Stimulated activated CD8-positive, alpha-beta memory T cell treated with anti-CD3 and anti-CD28 coated beads, Interleukin-4, amount 100 ng/mL, for 4 hours (primary cell): ENCODE measurements at regions not wholly inside any gene's neighbourhood (a gene's known extent, or its start where the extent isn't known, plus 50 kb on each side); places are given as distances from the start of the nearest gene placed in this dataset.
"Not testable (repeated sequence)": the region's sequence is repeated elsewhere in the genome, so short reads cannot be mapped to it uniquely, and the experiment has no call there.

Experiments
- DNase-seq, 2 donors: peaks; one replicate each; pipeline ENCODE4 v3.0.0-alpha.2; 2020; ENCODE audit warnings: low read depth in 2 of 2, low spot score in 1 of 2

GRCh38 chr13:70809588-70809987 lies 701.3 kb upstream of the KLHL1 start:
- no peak for DNase-seq

- DNase-seq = no peak
Observed at GRCh38 chr13:70798385-70798784, 690.1 kb upstream of the KLHL1 start.

GRCh38 chr13:70795484-70795883 lies 687.2 kb upstream of the KLHL1 start:
- DNase-seq = no peak

- DNase-seq = no peak
Observed at GRCh38 chr13:70792121-70792520, 683.9 kb upstream of the KLHL1 start.

- no peak for DNase-seq
Observed at GRCh38 chr13:70789751-70790150, 681.5 kb upstream of the KLHL1 start.

- no peak for DNase-seq
Observed at GRCh38 chr13:70788074-70788473, 679.8 kb upstream of the KLHL1 start.

GRCh38 chr13:70784207-70784989 lies 676.1 kb upstream of the KLHL1 start:
- no peak for DNase-seq

GRCh38 chr13:70769817-70770216 lies 661.6 kb upstream of the KLHL1 start:
- no peak for DNase-seq

- DNase-seq = no peak
Observed at GRCh38 chr13:70758932-70759331, 650.7 kb upstream of the KLHL1 start.

- DNase-seq = no peak
Observed at GRCh38 chr13:70756088-70756487, 647.8 kb upstream of the KLHL1 start.

GRCh38 chr13:70755456-70755855 lies 647.2 kb upstream of the KLHL1 start:
- DNase-seq = no peak

- no peak for DNase-seq
Observed at GRCh38 chr13:70747262-70747661, 639.0 kb upstream of the KLHL1 start.

- DNase-seq = not testable (repeated sequence)
Observed at GRCh38 chr13:70746469-70746868, 638.2 kb upstream of the KLHL1 start.

- DNase-seq = no peak
Observed at GRCh38 chr13:70736622-70737317, 628.5 kb upstream of the KLHL1 start.

GRCh38 chr13:70732611-70733010 lies 624.4 kb upstream of the KLHL1 start:
- no peak for DNase-seq

GRCh38 chr13:70729369-70729768 lies 621.1 kb upstream of the KLHL1 start:
- DNase-seq = no peak

- no peak for DNase-seq
Observed at GRCh38 chr13:70723732-70724131, 615.5 kb upstream of the KLHL1 start.

- DNase-seq = no peak
Observed at GRCh38 chr13:70720386-70720785, 612.1 kb upstream of the KLHL1 start.

- DNase-seq = no peak
Observed at GRCh38 chr13:70714993-70715392, 606.7 kb upstream of the KLHL1 start.

- DNase-seq = no peak
Observed at GRCh38 chr13:70708775-70709174, 600.5 kb upstream of the KLHL1 start.

- no peak for DNase-seq
Observed at GRCh38 chr13:70703755-70704154, 595.5 kb upstream of the KLHL1 start.

- DNase-seq = no peak
Observed at GRCh38 chr13:70694996-70695715, 586.9 kb upstream of the KLHL1 start.
